NCI-H82 (cell line): ENCODE measurements at regions not wholly inside any gene's neighbourhood (a gene's known extent, or its start where the extent isn't known, plus 50 kb on each side); places are given as distances from the start of the nearest gene placed in this dataset.

Source experiments
- DNase-seq: peaks from one replicate; lab custom pipeline; 2025; lab: John Stamatoyannopoulos, UW

GRCh38 chr5:164346785-164347630, 841.6 kb downstream of the MAT2B start:
- no peak for DNase-seq

GRCh38 chr5:164350236-164350635, 844.8 kb downstream of the MAT2B start:
- no peak for DNase-seq

- DNase-seq, result peak; percentile 82
These were observed 845.9 kb downstream of the MAT2B start for GRCh38 chr5:164351245-164351834.

- DNase-seq, result peak; percentile 36
These were observed 847.3 kb downstream of the MAT2B start for GRCh38 chr5:164352695-164353094.

- DNase-seq, result peak; percentile 69
These were observed 847.7 kb downstream of the MAT2B start for GRCh38 chr5:164353155-164353554.

GRCh38 chr5:164354139-164354751, 848.8 kb downstream of the MAT2B start:
- DNase-seq, result no peak

GRCh38 chr5:164355267-164355830, 849.9 kb downstream of the MAT2B start:
- DNase-seq, result no peak

- DNase-seq, result no peak
These were observed 851.4 kb downstream of the MAT2B start for GRCh38 chr5:164356790-164357189.

GRCh38 chr5:164357395-164358033, 852.1 kb downstream of the MAT2B start:
- DNase-seq, result no peak

GRCh38 chr5:164358531-164359259, 853.3 kb downstream of the MAT2B start:
- no peak for DNase-seq

- DNase-seq, result no peak
These were observed 854.1 kb downstream of the MAT2B start for GRCh38 chr5:164359260-164360255.

GRCh38 chr5:164360589-164360988, 855.2 kb downstream of the MAT2B start:
- DNase-seq, result no peak

GRCh38 chr5:164361986-164362385, 856.6 kb downstream of the MAT2B start:
- peak; percentile 8 for DNase-seq

GRCh38 chr5:164362835-164363234, 857.4 kb downstream of the MAT2B start:
- DNase-seq, result no peak

- DNase-seq, result no peak
These were observed 859.1 kb downstream of the MAT2B start for GRCh38 chr5:164364237-164365208.

- no peak for DNase-seq
These were observed 865.4 kb downstream of the MAT2B start for GRCh38 chr5:164370841-164371240.

GRCh38 chr5:164372892-164373291, 867.5 kb downstream of the MAT2B start:
- DNase-seq, result no peak

GRCh38 chr5:164373876-164374275, 868.5 kb downstream of the MAT2B start:
- no peak for DNase-seq

GRCh38 chr5:164375051-164375450, 869.6 kb downstream of the MAT2B start:
- DNase-seq, result no peak
